MM.1S (cell line): ENCODE measurements at regions not wholly inside any gene's neighbourhood (a gene's known extent, or its start where the extent isn't known, plus 50 kb on each side); places are given as distances from the start of the nearest gene placed in this dataset.

Experiments
- DNase-seq: peaks from one replicate; pipeline ENCODE4 v3.0.0-alpha.2; 2015
- H2AFZ ChIP-seq: fragments of 300-600 bp; sonication (generic); 2 replicates; pipeline ENCODE4 v1.6.0; 2016; ENCODE audit warnings: antibody characterized with exemption, low read length
- H3F3A ChIP-seq: fragments of 300-600 bp; sonication (generic); 2 replicates; pipeline ENCODE4 v1.6.1; 2016; ENCODE audit warnings: mild to moderate bottlenecking, antibody characterized with exemption, low read length, moderate library complexity, mixed read lengths; ENCODE audit not compliant: insufficient read depth
- H3K27ac ChIP-seq: fragments of 300-600 bp; sonication (generic); 2 replicates; pipeline ENCODE4 v1.5.1; 2016; ENCODE audit warnings: mild to moderate bottlenecking, low read length
- H3K27me3 ChIP-seq: fragments of 300-600 bp; sonication (generic); replicated peaks from 2 replicates; pipeline ENCODE4 v1.6.0; 2016; ENCODE audit warnings: low read length; ENCODE audit not compliant: insufficient read depth
- H3K36me3 ChIP-seq: fragments of 300-600 bp; sonication (generic); replicated peaks from 2 replicates; pipeline ENCODE4 v1.6.1; 2016; ENCODE audit warnings: mild to moderate bottlenecking, low read length, mixed read lengths; ENCODE audit not compliant: insufficient read depth
- H3K4me1 ChIP-seq: fragments of 300-600 bp; sonication (generic); 2 replicates; pipeline ENCODE4 v1.6.1; 2016; ENCODE audit warnings: low read length, mixed read lengths
- H3K4me2 ChIP-seq: fragments of 300-600 bp; sonication (generic); 2 replicates; pipeline ENCODE4 v1.6.0; 2016; ENCODE audit warnings: low read depth, low read length
- H3K4me3 ChIP-seq: fragments of 300-600 bp; sonication (generic); 2 replicates; pipeline ENCODE4 v1.5.1; 2016; ENCODE audit warnings: low read length, mixed read lengths
- H3K79me2 ChIP-seq: fragments of 300-600 bp; sonication (generic); 2 replicates; pipeline ENCODE4 v1.6.1; 2016; ENCODE audit warnings: mixed run types, low read length, mixed read lengths
- H3K9ac ChIP-seq: fragments of 300-600 bp; sonication (generic); 2 replicates; pipeline ENCODE4 v1.6.1; 2016; ENCODE audit warnings: low read length, mixed read lengths
- H3K9me2 ChIP-seq: fragments of 300-600 bp; sonication (generic); replicated peaks from 2 replicates; pipeline ENCODE4 v1.6.1; 2016; ENCODE audit warnings: mild to moderate bottlenecking, low read length, mixed read lengths; ENCODE audit not compliant: insufficient read depth
- H3K9me3 ChIP-seq: fragments of 300-600 bp; sonication (generic); replicated peaks from 2 replicates; pipeline ENCODE4 v1.6.1; 2016; ENCODE audit warnings: mild to moderate bottlenecking, low read length, mixed read lengths; ENCODE audit not compliant: insufficient read depth
- H4K20me1 ChIP-seq: fragments of 300-600 bp; sonication (generic); 2 replicates; pipeline ENCODE4 v1.6.1; 2016; ENCODE audit warnings: mild to moderate bottlenecking, low read length, moderate library complexity, mixed read lengths; ENCODE audit not compliant: insufficient read depth
- EZH2 ChIP-seq: fragments of 300-600 bp; sonication (generic); optimal IDR thresholded peaks from 2 replicates; pipeline ENCODE3; 2017; ENCODE audit warnings: low read depth, mild to moderate bottlenecking, antibody characterized with exemption, low read length, mixed read lengths
- EZH2phosphoT487 ChIP-seq: fragments of 300-600 bp; sonication (generic); IDR thresholded peaks from 2 replicates; pipeline ENCODE4 v1.6.1; 2018; ENCODE audit warnings: antibody characterized with exemption, low read length
- TF ChIP-seq, protein P1 (sequence below): fragments of 300-600 bp; sonication (generic); IDR thresholded peaks from 2 replicates; pipeline ENCODE4 v1.5.1; 2016; ENCODE audit warnings: antibody characterized with exemption, low read length, mixed read lengths

DNA sequence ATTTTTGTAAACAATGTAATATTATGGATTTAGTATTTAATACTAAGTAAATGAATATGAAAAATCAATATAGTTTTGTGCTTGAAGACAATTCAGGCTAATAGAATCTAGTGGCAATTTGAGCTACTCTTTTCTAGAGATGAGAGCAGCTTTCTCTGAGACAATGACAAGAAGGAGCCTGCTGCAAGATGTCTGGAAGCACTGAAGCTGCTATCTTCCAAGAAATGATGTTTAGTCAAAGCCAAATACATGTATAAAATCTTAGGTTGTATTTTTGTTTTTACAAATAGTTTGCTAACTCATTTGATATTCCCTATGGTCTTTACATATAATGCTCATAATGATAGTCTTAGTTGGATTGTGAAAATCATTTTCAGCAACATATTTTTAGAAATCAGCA is 103.9 kb upstream of the COL24A1 start:
- TF ChIP-seq EZH2, result no peak
- no peak for TF ChIP-seq EZH2phosphoT487
- TF ChIP-seq, protein P1, sequence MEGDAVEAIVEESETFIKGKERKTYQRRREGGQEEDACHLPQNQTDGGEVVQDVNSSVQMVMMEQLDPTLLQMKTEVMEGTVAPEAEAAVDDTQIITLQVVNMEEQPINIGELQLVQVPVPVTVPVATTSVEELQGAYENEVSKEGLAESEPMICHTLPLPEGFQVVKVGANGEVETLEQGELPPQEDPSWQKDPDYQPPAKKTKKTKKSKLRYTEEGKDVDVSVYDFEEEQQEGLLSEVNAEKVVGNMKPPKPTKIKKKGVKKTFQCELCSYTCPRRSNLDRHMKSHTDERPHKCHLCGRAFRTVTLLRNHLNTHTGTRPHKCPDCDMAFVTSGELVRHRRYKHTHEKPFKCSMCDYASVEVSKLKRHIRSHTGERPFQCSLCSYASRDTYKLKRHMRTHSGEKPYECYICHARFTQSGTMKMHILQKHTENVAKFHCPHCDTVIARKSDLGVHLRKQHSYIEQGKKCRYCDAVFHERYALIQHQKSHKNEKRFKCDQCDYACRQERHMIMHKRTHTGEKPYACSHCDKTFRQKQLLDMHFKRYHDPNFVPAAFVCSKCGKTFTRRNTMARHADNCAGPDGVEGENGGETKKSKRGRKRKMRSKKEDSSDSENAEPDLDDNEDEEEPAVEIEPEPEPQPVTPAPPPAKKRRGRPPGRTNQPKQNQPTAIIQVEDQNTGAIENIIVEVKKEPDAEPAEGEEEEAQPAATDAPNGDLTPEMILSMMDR, result no peak
- Histone ChIP-seq H3K4me3 (no peak overlapping the region), H3F3A (no peaks in the 10 kb centered on the region), H3K4me2 (no peak overlapping the region), H3K36me3 (no peaks in the 10 kb centered on the region), H3K9me3 (no peaks in the 10 kb centered on the region), H3K4me1 (peaks cover 12% of the 10 kb centered on the region), H3K9ac (no peak overlapping the region), H2AFZ (no peak overlapping the region), H4K20me1 (no peaks in the 10 kb centered on the region), H3K27ac (no peak overlapping the region), H3K27me3 (no peaks in the 10 kb centered on the region), H3K79me2 (no peaks in the 10 kb centered on the region), H3K9me2 (no peaks in the 10 kb centered on the region)
- DNase-seq, result no peak

DNA sequence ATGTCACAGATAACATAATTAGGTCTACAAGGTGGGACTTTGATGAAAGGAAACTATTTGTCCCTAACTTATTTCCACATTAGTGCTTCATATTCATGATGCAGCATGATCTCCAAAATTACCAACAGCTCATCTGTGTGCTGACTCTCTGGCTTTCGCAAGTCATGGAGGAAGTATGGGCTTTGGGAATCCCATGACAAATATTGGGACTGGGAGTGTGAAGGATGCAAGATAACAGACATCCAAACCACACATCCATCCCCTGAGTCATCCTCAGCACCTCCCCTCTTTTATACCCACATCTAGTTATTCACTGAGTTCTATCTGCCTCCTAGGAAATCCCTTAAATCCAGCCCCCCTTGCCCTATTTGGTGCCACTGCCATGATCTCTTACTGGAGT is 102.8 kb upstream of the COL24A1 start:
- Histone ChIP-seq H3K4me3 (no peak overlapping the region), H3K79me2 (no peaks in the 10 kb centered on the region), H3K9me2 (no peaks in the 10 kb centered on the region), H3K9ac (no peak overlapping the region), H3K4me2 (no peak overlapping the region), H3K27me3 (no peaks in the 10 kb centered on the region), H4K20me1 (no peaks in the 10 kb centered on the region), H3F3A (no peaks in the 10 kb centered on the region), H3K36me3 (no peaks in the 10 kb centered on the region), H3K4me1 (peaks cover 12% of the 10 kb centered on the region), H3K9me3 (no peaks in the 10 kb centered on the region), H2AFZ (no peak overlapping the region), H3K27ac (no peak overlapping the region)
- TF ChIP-seq EZH2, result no peak
- TF ChIP-seq, protein P1, result no peak
- no peak for TF ChIP-seq EZH2phosphoT487
- DNase-seq, result no peak

DNA sequence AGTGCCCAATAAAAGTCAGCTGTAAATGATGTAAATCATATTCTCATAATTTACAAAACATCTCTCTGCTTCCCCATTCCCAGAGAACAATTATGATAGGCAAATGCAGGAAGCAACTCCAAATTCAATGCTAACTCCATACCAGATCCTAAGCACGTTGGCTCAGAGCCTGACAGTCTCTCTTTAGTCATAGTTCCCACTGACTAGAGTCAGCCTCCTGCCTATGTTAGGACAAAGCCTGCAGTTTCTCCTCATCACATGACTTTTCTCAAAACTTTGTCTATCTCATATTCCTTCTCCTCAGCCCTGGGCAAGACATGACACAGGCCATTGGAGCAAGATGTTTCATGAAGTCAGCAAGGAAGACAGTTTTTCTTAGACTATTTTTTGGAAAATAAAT is 101.5 kb upstream of the COL24A1 start:
- Histone ChIP-seq H2AFZ (no peak overlapping the region), H3K9me2 (no peaks in the 10 kb centered on the region), H3K9me3 (no peaks in the 10 kb centered on the region), H3K4me3 (no peak overlapping the region), H3K27me3 (no peaks in the 10 kb centered on the region), H3K9ac (no peak overlapping the region), H3F3A (no peaks in the 10 kb centered on the region), H3K36me3 (no peaks in the 10 kb centered on the region), H3K79me2 (no peaks in the 10 kb centered on the region), H3K4me1 (peaks cover 12% of the 10 kb centered on the region), H4K20me1 (no peaks in the 10 kb centered on the region), H3K4me2 (no peak overlapping the region), H3K27ac (no peak overlapping the region)
- TF ChIP-seq EZH2phosphoT487, result no peak
- TF ChIP-seq EZH2, result no peak
- TF ChIP-seq, protein P1, result no peak
- DNase-seq, result no peak
